GM12878 (cell line): ENCODE measurements at regions not wholly inside any gene's neighbourhood (a gene's known extent, or its start where the extent isn't known, plus 50 kb on each side); places are given as distances from the start of the nearest gene placed in this dataset.

Experiments
- CTCF ChIP-seq, 3 experiments: IDR thresholded peaks in 2 of 3; conservative IDR thresholded peaks in 1 of 3; 2 replicates each; pipeline ENCODE4 v1.5.1; 2011; ENCODE audit warnings: low read depth in 3 of 3, low read length in 3 of 3, mild to moderate bottlenecking in 3 of 3, control low read depth in 2 of 3, moderate library complexity in 2 of 3, inconsistent platforms in 1 of 3, mixed read lengths in 1 of 3; ENCODE audit not compliant: control insufficient read depth in 2 of 3, insufficient read depth in 1 of 3; ENCODE audit errors: extremely low read depth in 1 of 3
- MTA2 ChIP-seq: fragments of 450-650 bp; IDR thresholded peaks from 2 replicates; pipeline ENCODE4 v1.6.1; 2016; ENCODE audit warnings: low read depth, mild to moderate bottlenecking, moderate library complexity
- NFXL1 ChIP-seq: fragments of 450-650 bp; IDR thresholded peaks from 2 replicates; pipeline ENCODE4 v1.6.1; 2017; ENCODE audit warnings: antibody characterized with exemption, mild to moderate bottlenecking, borderline replicate concordance
- NRF1 ChIP-seq: conservative IDR thresholded peaks from 2 replicates; pipeline ENCODE4 v1.6.1; 2011; ENCODE audit warnings: mild to moderate bottlenecking, low read depth, low read length, improper control_type of control experiment
- PRDM15 ChIP-seq: fragments of 450-650 bp; formaldehyde crosslinking; IDR thresholded peaks from 2 replicates; pipeline ENCODE4 v1.4.0; 2020; ENCODE audit warnings: mild to moderate bottlenecking, moderate library complexity
- RFX5 ChIP-seq: IDR thresholded peaks from 2 replicates; pipeline ENCODE4 v1.6.1; 2011; ENCODE audit warnings: low read depth, low read length, improper control_type of control experiment
- SMC3 ChIP-seq: IDR thresholded peaks from 2 replicates; pipeline ENCODE4 v1.6.1; 2011; ENCODE audit warnings: low read length, improper control_type of control experiment, borderline replicate concordance
- SREBF1 ChIP-seq: IDR thresholded peaks from 2 replicates; pipeline ENCODE4 v1.6.1; 2012; ENCODE audit warnings: mild to moderate bottlenecking, low read length
- ZNF207 ChIP-seq: fragments of 450-650 bp; IDR thresholded peaks from 2 replicates; pipeline ENCODE4 v1.6.1; 2014; ENCODE audit warnings: antibody characterized with exemption, mild to moderate bottlenecking, borderline replicate concordance
- ZNF592 ChIP-seq: fragments of 450-650 bp; IDR thresholded peaks from 2 replicates; pipeline ENCODE4 v1.6.1; 2017; ENCODE audit warnings: mild to moderate bottlenecking, moderate library complexity
- ZZZ3 ChIP-seq: IDR thresholded peaks from 2 replicates; pipeline ENCODE4 v1.6.1; 2011; ENCODE audit warnings: low read depth; ENCODE audit not compliant: control insufficient read depth, insufficient read length

GRCh38 chr10:47186941-47187340 is 113.1 kb upstream of the GDF10 start (continued):
- no peak for TF ChIP-seq ZNF207
- TF ChIP-seq ZZZ3: no peak
- no peak for TF ChIP-seq SREBF1
- no peak for TF ChIP-seq ZNF592
- TF ChIP-seq MTA2: no peak
- no peak for TF ChIP-seq CTCF (IDR thresholded peaks at IDR 0.05 in 2 of 3, conservative IDR thresholded peaks at IDR 0.05 in 1 of 3; ENCODE audit: control insufficient read depth in 2 of 3, extremely low read depth in 1 of 3, insufficient read depth in 1 of 3, low read depth in 3 of 3, low read length in 3 of 3)
- no peak for TF ChIP-seq NRF1
- TF ChIP-seq SMC3: no peak
- TF ChIP-seq NFXL1: no peak
- TF ChIP-seq PRDM15 (CRISPR knock-in tag): no peak
- no peak for TF ChIP-seq RFX5
- TF ChIP-seq, all 136 proteins: peak for 0
